H9 (cell line): ENCODE measurements at regions not wholly inside any gene's neighbourhood (a gene's known extent, or its start where the extent isn't known, plus 50 kb on each side); places are given as distances from the start of the nearest gene placed in this dataset.

Source experiments
- DNase-seq: peaks from one replicate; pipeline ENCODE4 v3.0.0-alpha.2; 2017
- H2AFZ ChIP-seq: one replicate; pipeline ENCODE4 v1.6.1; 2013; ENCODE audit warnings: mild to moderate bottlenecking, low read length, control low read depth, moderate library complexity
- H2AK5ac ChIP-seq: 2 replicates; pipeline ENCODE4 v1.6.1; 2013; ENCODE audit warnings: low read length, control low read depth, mixed read lengths; ENCODE audit not compliant: insufficient read length
- H2BK120ac ChIP-seq: one replicate; pipeline ENCODE4 v1.6.1; 2013; ENCODE audit warnings: low read depth, mild to moderate bottlenecking, low read length, control low read depth, inconsistent platforms; ENCODE audit not compliant: poor library complexity, severe bottlenecking
- H2BK12ac ChIP-seq: 2 replicates; pipeline ENCODE4 v1.6.1; 2013; ENCODE audit warnings: low read length, control low read depth, mixed read lengths, low read depth; ENCODE audit not compliant: insufficient read length
- H2BK15ac ChIP-seq: 2 replicates; pipeline ENCODE4 v1.6.1; 2013; ENCODE audit warnings: low read depth, low read length, control low read depth
- H2BK20ac ChIP-seq: one replicate; pipeline ENCODE4 v1.6.1; 2013; ENCODE audit warnings: low read depth, mild to moderate bottlenecking, low read length, control low read depth, inconsistent platforms; ENCODE audit not compliant: poor library complexity, severe bottlenecking
- H2BK5ac ChIP-seq: 2 replicates; pipeline ENCODE4 v1.6.1; 2013; ENCODE audit warnings: low read length, control low read depth, mixed read lengths; ENCODE audit not compliant: insufficient read length
- H3K14ac ChIP-seq: 2 replicates; pipeline ENCODE4 v1.6.1; 2013; ENCODE audit warnings: low read length, control low read depth; ENCODE audit not compliant: insufficient read depth
- H3K18ac ChIP-seq: 2 replicates; pipeline ENCODE4 v1.6.1; 2013; ENCODE audit warnings: low read depth, mild to moderate bottlenecking, mixed read lengths, low read length, control low read depth; ENCODE audit not compliant: insufficient read length
- H3K23ac ChIP-seq: 2 replicates; pipeline ENCODE4 v1.6.1; 2013; ENCODE audit warnings: low read length, control low read depth, mixed read lengths, low read depth; ENCODE audit not compliant: insufficient read length
- H3K23me2 ChIP-seq: 2 replicates; pipeline ENCODE4 v1.6.1; 2013; ENCODE audit warnings: low read depth, mild to moderate bottlenecking, mixed read lengths, low read length, control low read depth; ENCODE audit not compliant: insufficient read length, poor library complexity, severe bottlenecking
- H3K27ac ChIP-seq: 2 replicates; pipeline ENCODE4 v1.5.1; 2013; ENCODE audit warnings: low read length, control low read depth, mixed read lengths, low read depth; ENCODE audit not compliant: insufficient read length
- H3K27me3 ChIP-seq: 2 replicates; pipeline ENCODE4 v1.6.1; 2013; ENCODE audit warnings: low read length, control low read depth, inconsistent platforms; ENCODE audit not compliant: insufficient read depth
- H3K4ac ChIP-seq: 2 replicates; pipeline ENCODE4 v1.6.1; 2013; ENCODE audit warnings: low read depth, mild to moderate bottlenecking, control low read depth, inconsistent platforms, low read length, moderate library complexity
- H3K4me1 ChIP-seq: 2 replicates; pipeline ENCODE4 v1.6.1; 2013; ENCODE audit warnings: low read length, control low read depth, inconsistent platforms; ENCODE audit not compliant: insufficient read depth
- H3K4me2 ChIP-seq: 2 replicates; pipeline ENCODE4 v1.6.1; 2013; ENCODE audit warnings: low read length, control low read depth, mixed read lengths; ENCODE audit not compliant: insufficient read length, insufficient read depth
- H3K56ac ChIP-seq: 2 replicates; pipeline ENCODE4 v1.6.1; 2013; ENCODE audit warnings: low read depth, mild to moderate bottlenecking, mixed read lengths, low read length, control low read depth; ENCODE audit not compliant: insufficient read length
- H3K79me1 ChIP-seq: 2 replicates; pipeline ENCODE4 v1.6.1; 2013; ENCODE audit warnings: low read depth, mild to moderate bottlenecking, moderate library complexity, low read length, control low read depth, inconsistent platforms; ENCODE audit not compliant: insufficient read depth, poor library complexity, severe bottlenecking
- H3K79me2 ChIP-seq: 2 replicates; pipeline ENCODE4 v1.6.1; 2013; ENCODE audit warnings: low read length, control low read depth, inconsistent platforms; ENCODE audit not compliant: insufficient read depth
- H3K9ac ChIP-seq: 2 replicates; pipeline ENCODE4 v1.6.1; 2013; ENCODE audit warnings: low read length, control low read depth, mixed read lengths; ENCODE audit not compliant: insufficient read length; ENCODE audit errors: extremely low read depth
- H3K9me3 ChIP-seq: one replicate; pipeline ENCODE4 v1.6.1; 2013; ENCODE audit warnings: low read depth, low read length, inconsistent platforms; ENCODE audit not compliant: control insufficient read depth
- H3T11ph ChIP-seq: one replicate; pipeline ENCODE4 v1.6.1; 2013; ENCODE audit warnings: mild to moderate bottlenecking, low read length, control low read depth, inconsistent platforms
- H4K20me1 ChIP-seq: one replicate; pipeline ENCODE4 v1.6.1; 2013; ENCODE audit not compliant: control insufficient read depth, insufficient read length, insufficient read depth
- H4K5ac ChIP-seq: 2 replicates; pipeline ENCODE4 v1.6.1; 2013; ENCODE audit warnings: low read depth, mild to moderate bottlenecking, mixed read lengths, low read length, control low read depth; ENCODE audit not compliant: insufficient read length
- H4K8ac ChIP-seq: replicated peaks from 2 replicates; pipeline ENCODE4 v1.6.1; 2013; ENCODE audit warnings: low read length, control low read depth, mixed read lengths, low read depth; ENCODE audit not compliant: insufficient read length
- H4K91ac ChIP-seq: 2 replicates; pipeline ENCODE4 v1.6.1; 2013; ENCODE audit warnings: low read depth, mild to moderate bottlenecking, moderate library complexity, mixed read lengths, low read length, control low read depth; ENCODE audit not compliant: insufficient read length
- H3K27ac Mint-ChIP-seq, 3 experiments: 2 replicates in 2 of 3; 3 replicates in 1 of 3; pipeline ENCODE4 v1.8.0; 2020 to 2021; ENCODE audit warnings: mixed read lengths in 3 of 3, mild to moderate bottlenecking in 1 of 3, moderate library complexity in 1 of 3
- H3K27me3 Mint-ChIP-seq: 2 replicates; pipeline ENCODE4 v1.8.0; 2021; ENCODE audit warnings: low read depth, mild to moderate bottlenecking, moderate library complexity, mixed read lengths
- H3K36me3 Mint-ChIP-seq, 3 experiments: 2 replicates in 2 of 3; 3 replicates in 1 of 3; pipeline ENCODE4 v1.8.0; 2020 to 2021; ENCODE audit warnings: low read depth in 3 of 3, mixed read lengths in 3 of 3; ENCODE audit not compliant: insufficient read depth in 1 of 3
- H3K4me1 Mint-ChIP-seq, 2 experiments: 2 replicates each; pipeline ENCODE4 v1.8.0; 2020; ENCODE audit warnings: mixed read lengths in 2 of 2
- H3K4me3 Mint-ChIP-seq, 2 experiments: 2 replicates in 1 of 2; 3 replicates in 1 of 2; pipeline ENCODE4 v1.8.0; 2020 to 2021; ENCODE audit warnings: mild to moderate bottlenecking in 2 of 2, mixed read lengths in 2 of 2, moderate library complexity in 1 of 2
- H3K9me3 Mint-ChIP-seq, 2 experiments: 2 replicates in 1 of 2; 3 replicates in 1 of 2; pipeline ENCODE4 v1.8.0; 2020; ENCODE audit warnings: mild to moderate bottlenecking in 2 of 2, mixed read lengths in 2 of 2, moderate library complexity in 1 of 2
- WGBS: extraction: QIAGEN DNeasy Blood & Tissue Kit; methylation state at CpG from one replicate; pipeline ENCODE4 v1.1.7; 2013; ENCODE audit warnings: missing lambda C conversion rate, low lambda C conversion rate, mixed read lengths; ENCODE audit not compliant: insufficient read length; ENCODE audit errors: extremely low coverage; 5-methylcytosine and 5-hydroxymethylcytosine counted together
- TF ChIP-seq, protein P1 (sequence below): fragments of 200-600 bp; sonication (generic); conservative IDR thresholded peaks from 3 replicates; pipeline ENCODE4 v1.8.0; 2021; ENCODE audit warnings: antibody characterized with exemption, mild to moderate bottlenecking

DNA sequence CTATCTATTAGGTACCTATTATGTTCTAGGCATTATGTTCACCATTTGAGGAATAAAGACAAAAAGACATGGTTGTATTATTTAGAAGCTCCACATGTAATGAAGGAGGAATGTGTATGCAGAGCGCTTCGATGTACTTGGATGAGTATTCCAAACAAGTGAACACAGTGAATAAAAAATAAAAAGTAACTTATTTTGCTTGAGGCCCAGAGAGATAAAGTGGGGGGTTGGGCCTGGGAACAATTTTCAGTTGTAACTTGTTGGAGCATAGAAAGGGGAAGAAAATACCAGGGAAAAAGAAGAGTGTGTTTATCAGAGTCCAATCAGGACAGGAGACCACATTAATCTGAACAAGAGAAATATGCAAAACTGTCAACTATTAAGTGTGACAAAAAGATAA lies 445.7 kb upstream of the BCHE start:
- Histone ChIP-seq H3K27ac (no peak overlapping the region), H2BK12ac (no peak overlapping the region), H2BK120ac (no peak overlapping the region), H4K20me1 (no peaks in the 10 kb centered on the region), H3K9me3 (no peaks in the 10 kb centered on the region), H3K9ac (no peak overlapping the region), H3K79me1 (no peaks in the 10 kb centered on the region), H3K27me3 (no peaks in the 10 kb centered on the region), H4K5ac (no peak overlapping the region), H3K4me2 (no peak overlapping the region), H2AFZ (no peak overlapping the region), H3K4me1 (no peaks in the 10 kb centered on the region), H3K18ac (no peak overlapping the region), H3K79me2 (no peaks in the 10 kb centered on the region), H3K23me2 (no peaks in the 10 kb centered on the region), H3K14ac (no peak overlapping the region), H4K8ac (no peak overlapping the region), H2BK5ac (no peak overlapping the region), H2BK20ac (no peak overlapping the region), H3K56ac (no peak overlapping the region), H2BK15ac (no peak overlapping the region), H3K4ac (no peak overlapping the region), H3K23ac (no peak overlapping the region), H3T11ph (no peak overlapping the region), H4K91ac (no peak overlapping the region), H2AK5ac (no peak overlapping the region)
- TF ChIP-seq, protein P1, sequence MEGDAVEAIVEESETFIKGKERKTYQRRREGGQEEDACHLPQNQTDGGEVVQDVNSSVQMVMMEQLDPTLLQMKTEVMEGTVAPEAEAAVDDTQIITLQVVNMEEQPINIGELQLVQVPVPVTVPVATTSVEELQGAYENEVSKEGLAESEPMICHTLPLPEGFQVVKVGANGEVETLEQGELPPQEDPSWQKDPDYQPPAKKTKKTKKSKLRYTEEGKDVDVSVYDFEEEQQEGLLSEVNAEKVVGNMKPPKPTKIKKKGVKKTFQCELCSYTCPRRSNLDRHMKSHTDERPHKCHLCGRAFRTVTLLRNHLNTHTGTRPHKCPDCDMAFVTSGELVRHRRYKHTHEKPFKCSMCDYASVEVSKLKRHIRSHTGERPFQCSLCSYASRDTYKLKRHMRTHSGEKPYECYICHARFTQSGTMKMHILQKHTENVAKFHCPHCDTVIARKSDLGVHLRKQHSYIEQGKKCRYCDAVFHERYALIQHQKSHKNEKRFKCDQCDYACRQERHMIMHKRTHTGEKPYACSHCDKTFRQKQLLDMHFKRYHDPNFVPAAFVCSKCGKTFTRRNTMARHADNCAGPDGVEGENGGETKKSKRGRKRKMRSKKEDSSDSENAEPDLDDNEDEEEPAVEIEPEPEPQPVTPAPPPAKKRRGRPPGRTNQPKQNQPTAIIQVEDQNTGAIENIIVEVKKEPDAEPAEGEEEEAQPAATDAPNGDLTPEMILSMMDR, result no peak
- Mint-ChIP-seq H3K4me1 (no peaks in the 10 kb centered on the region), H3K4me3 (no peak overlapping the region), H3K9me3 (no peaks in the 10 kb centered on the region), H3K36me3 (no peaks in the 10 kb centered on the region), H3K27me3 (no peaks in the 10 kb centered on the region), H3K27ac (no peak overlapping the region)
- no peak for DNase-seq
- WGBS, result no CpG with 5 or more reads among the region's 2 CpGs
